Body of pancreas (tissue), 4 donors: ENCODE measurements at regions not wholly inside any gene's neighbourhood (a gene's known extent, or its start where the extent isn't known, plus 50 kb on each side); places are given as distances from the start of the nearest gene placed in this dataset. TPM values are rescaled to one million over a fixed set of nuclear protein-coding genes. Genes with fewer than 3 reads are reported as not detected.

Experiments used
- ATAC-seq: fragments of 150-250 bp; one replicate; pipeline ENCODE4 v1.9.1; 2016
- DNase-seq, 4 donors: peaks; one replicate each; pipeline ENCODE4 v3.0.0-alpha.2; 2019
- H3K27ac ChIP-seq, 4 donors: fragments of 200-600 bp; sonication (generic); 1 replicate in 3 of 4; 2 replicates in 1 of 4; pipeline versions ENCODE4 v1.5.1 to v1.6.1; 2016 to 2019; ENCODE audit warnings: mild to moderate bottlenecking in 1 of 4, mixed read lengths in 1 of 4, moderate library complexity in 1 of 4
- H3K27me3 ChIP-seq, 2 donors: fragments of 200-600 bp; sonication (generic); one replicate each; pipeline ENCODE4 v1.6.0; 2016; ENCODE audit warnings: mild to moderate bottlenecking in 1 of 2
- H3K36me3 ChIP-seq, 2 donors: fragments of 200-600 bp; sonication (generic); replicated peaks in 1 of 2; 2 replicates each; pipeline ENCODE4 v1.5.1; 2016; ENCODE audit warnings: low read depth in 2 of 2; ENCODE audit not compliant: insufficient read depth in 1 of 2
- H3K4me1 ChIP-seq: fragments of 200-600 bp; sonication (generic); one replicate; pipeline ENCODE4 v1.6.0; 2016
- H3K4me3 ChIP-seq, 2 donors: fragments of 200-600 bp; sonication (generic); 1 replicate in 1 of 2; 2 replicates in 1 of 2; pipeline ENCODE4 v1.5.1; 2016 to 2019
- H3K9me3 ChIP-seq, 3 donors: fragments of 200-600 bp; sonication (generic); 1 replicate in 2 of 3; 2 replicates in 1 of 3; pipeline ENCODE4 v1.5.1; 2016
- CTCF ChIP-seq, 7 experiments: fragments of 450-650 bp in 4 of 7; fragments of 200-600 bp in 3 of 7; sonication (generic) in 3 of 7; IDR thresholded peaks; one replicate each; pipeline ENCODE4 v1.5.1; 2016 to 2019; ENCODE audit warnings: antibody characterized with exemption in 7 of 7
- POLR2A ChIP-seq, 3 donors: fragments of 450-650 bp; IDR thresholded peaks; one replicate each; pipeline ENCODE4 v1.6.1; 2016; ENCODE audit warnings: antibody characterized with exemption in 3 of 3, mild to moderate bottlenecking in 2 of 3
- WGBS, 2 donors: methylation state at CpG; one replicate each; pipeline ENCODE4 v1.1.5; 2017; 5-methylcytosine and 5-hydroxymethylcytosine counted together
- intact Hi-C: fragments of 100-400 bp; cut with DNase I; formaldehyde crosslinking; loops from one replicate; pipeline ENCODE4 v1.15.1; 2023
- small RNA-seq: library from RNA; depleted of rRNA; stranded (forward); fragments of <200 nt; gene quantifications from one replicate; pipeline ENCODE3, GENCODE V24; 2016

GRCh38 chr7:63114371-63114985 lies 884.2 kb upstream of the ZNF722 start:
- no peak overlapping the region for H3K4me3 ChIP-seq
- DNase-seq (no peak), ATAC-seq (no peak)
- no peaks in the 10 kb centered on the region for H3K36me3 ChIP-seq
- no peak for TF ChIP-seq POLR2A (IDR thresholded peaks at IDR 0.05)
- TF ChIP-seq CTCF (IDR thresholded peaks at IDR 0.05): no peak
- intact Hi-C loops: no loop called here
- WGBS, 2 donors: 53 to 69% methylated on average over 10 to 54 of the region's 56 CpGs
- H3K4me1 ChIP-seq: no peaks in the 10 kb centered on the region
- H3K9me3 ChIP-seq: peaks cover 0 to 9% (median 0%) of the 10 kb centered on the region in 3 donors
- no peak overlapping the region for H3K27ac ChIP-seq
- no peaks in the 10 kb centered on the region for H3K27me3 ChIP-seq

Small RNA genes lying in the stretch of these regions (small RNA-seq; reads per million reads assigned to genes)
- gene RNU6-417P: not detected
